ENCODE measurements at regions not wholly inside any gene's neighbourhood (a gene's known extent, or its start where the extent isn't known, plus 50 kb on each side); places are given as distances from the start of the nearest gene placed in this dataset.

GRCh38 chr2:750628-751027, 73.4 kb upstream of the TMEM18 start:
- Histone ChIP-seq H4K20me1 (ENCODE audit: control insufficient read depth, insufficient read depth, low read length, poor library complexity, severe bottlenecking) (no peaks in the 10 kb centered on the region), H3K4me1 (ENCODE audit: control insufficient read depth in 2 of 2, insufficient read depth in 2 of 2, low read length in 2 of 2) (no peaks in the 10 kb centered on the region), H3K4me2 (replicated peaks; ENCODE audit: low read depth, low read length, poor library complexity, severe bottlenecking) (no peak overlapping the region), H2AFZ (ENCODE audit: insufficient read depth, low read depth, low read length, poor library complexity, severe bottlenecking) (no peak overlapping the region), H3K27me3 (replicated peaks in 1 of 4; ENCODE audit: control extremely low read depth in 1 of 4, control insufficient read depth in 3 of 4, insufficient read depth in 4 of 4, low read length in 3 of 4) (peaks cover 0 to 4% (median under 1%) of the 10 kb centered on the region in 4 experiments), H3K9ac (ENCODE audit: low read length) (no peak overlapping the region), H3K79me2 (ENCODE audit: control insufficient read depth, insufficient read depth, low read length) (no peaks in the 10 kb centered on the region), H3K9me3 (ENCODE audit: control extremely low read depth in 1 of 3, control insufficient read depth in 2 of 3, insufficient read depth in 1 of 3, low read length in 2 of 3) (no peaks in the 10 kb centered on the region), H3K36me3 (replicated peaks in 1 of 2; ENCODE audit: control extremely low read depth in 1 of 2, control insufficient read depth in 1 of 2, extremely low read depth in 1 of 2, insufficient read depth in 2 of 2, low read length in 1 of 2) (no peaks in the 10 kb centered on the region), H3K27ac (ENCODE audit: low read length in 2 of 2) (no peak overlapping the region), H3K4me3 (ENCODE audit: control extremely low read depth in 1 of 5, extremely low read depth in 1 of 5, insufficient read depth in 1 of 5, low read depth in 2 of 5, low read length in 4 of 5) (no peak overlapping the region)
- 86% methylated on average over 1 of the region's 5 CpGs for WGBS (ENCODE audit: insufficient coverage)
- Mint-ChIP-seq H3K4me3 (no peak overlapping the region), H3K9me3 (ENCODE audit: insufficient read depth) (peaks cover 1% of the 10 kb centered on the region), H3K27ac (no peak overlapping the region), H3K4me1 (no peaks in the 10 kb centered on the region), H3K27me3 (peaks cover 47% of the 10 kb centered on the region)
- intact Hi-C loops (cut with micrococcal nuclease): no loop called here
- CTCF ChIA-PET: no interaction called here
- DNase-seq (no peak), ATAC-seq (ENCODE audit: low read depth) (no peak)
- POLR2A ChIA-PET: no interaction called here
- no peak for TF ChIP-seq EZH2 (IDR thresholded peaks at IDR 0.05; ENCODE audit: borderline replicate concordance, insufficient read depth, low read depth, low read length, poor library complexity, severe bottlenecking)
- no peak for TF ChIP-seq CTCF (IDR thresholded peaks at IDR 0.05)

GRCh38 chr2:747762-748351, 70.7 kb upstream of the TMEM18 start:
- Mint-ChIP-seq H3K4me3 (no peak overlapping the region), H3K27me3 (peaks cover 43% of the 10 kb centered on the region), H3K4me1 (no peaks in the 10 kb centered on the region), H3K27ac (no peak overlapping the region), H3K9me3 (ENCODE audit: insufficient read depth) (peaks cover 4% of the 10 kb centered on the region)
- intact Hi-C loops (cut with micrococcal nuclease): no loop called here
- Histone ChIP-seq H3K36me3 (replicated peaks in 1 of 2; ENCODE audit: control extremely low read depth in 1 of 2, control insufficient read depth in 1 of 2, extremely low read depth in 1 of 2, insufficient read depth in 2 of 2, low read length in 1 of 2) (no peaks in the 10 kb centered on the region), H4K20me1 (ENCODE audit: control insufficient read depth, insufficient read depth, low read length, poor library complexity, severe bottlenecking) (no peaks in the 10 kb centered on the region), H3K4me3 (ENCODE audit: control extremely low read depth in 1 of 5, extremely low read depth in 1 of 5, insufficient read depth in 1 of 5, low read depth in 2 of 5, low read length in 4 of 5) (no peak overlapping the region), H3K4me1 (ENCODE audit: control insufficient read depth in 2 of 2, insufficient read depth in 2 of 2, low read length in 2 of 2) (no peaks in the 10 kb centered on the region), H3K27me3 (replicated peaks in 1 of 4; ENCODE audit: control extremely low read depth in 1 of 4, control insufficient read depth in 3 of 4, insufficient read depth in 4 of 4, low read length in 3 of 4) (peaks cover 0 to 3% (median 0%) of the 10 kb centered on the region in 4 experiments), H3K9ac (ENCODE audit: low read length) (no peak overlapping the region), H3K79me2 (ENCODE audit: control insufficient read depth, insufficient read depth, low read length) (no peaks in the 10 kb centered on the region), H3K4me2 (replicated peaks; ENCODE audit: low read depth, low read length, poor library complexity, severe bottlenecking) (no peak overlapping the region), H2AFZ (ENCODE audit: insufficient read depth, low read depth, low read length, poor library complexity, severe bottlenecking) (no peak overlapping the region), H3K27ac (ENCODE audit: low read length in 2 of 2) (no peak overlapping the region), H3K9me3 (ENCODE audit: control extremely low read depth in 1 of 3, control insufficient read depth in 2 of 3, insufficient read depth in 1 of 3, low read length in 2 of 3) (no peaks in the 10 kb centered on the region)
- ATAC-seq (ENCODE audit: low read depth) (no peak), DNase-seq (no peak)
- POLR2A ChIA-PET: no interaction called here
- CTCF ChIA-PET: no interaction called here
- WGBS (ENCODE audit: insufficient coverage): 72% methylated on average over 12 of the region's 12 CpGs
- TF ChIP-seq EZH2 (IDR thresholded peaks at IDR 0.05; ENCODE audit: borderline replicate concordance, insufficient read depth, low read depth, low read length, poor library complexity, severe bottlenecking) (no peak), CTCF (IDR thresholded peaks at IDR 0.05) (no peak)
